Testis (tissue), 2 donors: ENCODE measurements at regions not wholly inside any gene's neighbourhood (a gene's known extent, or its start where the extent isn't known, plus 50 kb on each side); places are given as distances from the start of the nearest gene placed in this dataset.

ENCODE experiments used
- CTCF ChIP-seq, 3 experiments: fragments of 450-650 bp in 2 of 3; fragments of 200-600 bp in 1 of 3; sonication (generic) in 1 of 3; IDR thresholded peaks; one replicate each; pipeline ENCODE4 v1.5.1; 2016 to 2019; ENCODE audit warnings: antibody characterized with exemption in 3 of 3, mild to moderate bottlenecking in 2 of 3, moderate library complexity in 1 of 3
- POLR2A ChIP-seq: fragments of 450-650 bp; IDR thresholded peaks from one replicate; pipeline ENCODE4 v1.6.1; 2017; ENCODE audit warnings: antibody characterized with exemption, mild to moderate bottlenecking, moderate library complexity

GRCh38 chr17:12568358-12569251 is 97.1 kb upstream of the MYOCD start:
- TF ChIP-seq CTCF (IDR thresholded peaks at IDR 0.05) (no peak), POLR2A (no peak)
